Activated CD4-positive, alpha-beta T cell treated with anti-CD3 and anti-CD28 coated beads, Interleukin-2, amount 10 ng/mL, durations not matched to agents 7 days and 5 days (primary cell): ENCODE measurements at regions not wholly inside any gene's neighbourhood (a gene's known extent, or its start where the extent isn't known, plus 50 kb on each side); places are given as distances from the start of the nearest gene placed in this dataset.

ENCODE experiments used
- CTCF ChIA-PET: fragments of 350-600 bp; sonication (Branson Sonifier 250); formaldehyde crosslinking; loops from one replicate; lab custom pipeline; 2021; ENCODE audit warnings: antibody characterized with exemption; lab: Charles Lee
- POLR2A ChIA-PET: fragments of 350-600 bp; sonication (Branson Sonifier 250); formaldehyde crosslinking; loops from one replicate; lab custom pipeline; 2021; ENCODE audit warnings: antibody characterized with exemption; lab: Charles Lee
- DNase-seq: peaks from one replicate; pipeline ENCODE4 v3.0.0-alpha.2; 2020
- H3K27ac Mint-ChIP-seq: one replicate; pipeline ENCODE4 v1.8.0; 2021; ENCODE audit warnings: mild to moderate bottlenecking, moderate library complexity, mixed read lengths
- H3K27me3 Mint-ChIP-seq: one replicate; pipeline ENCODE4 v1.8.0; 2021; ENCODE audit warnings: mixed read lengths
- H3K36me3 Mint-ChIP-seq: one replicate; pipeline ENCODE4 v1.8.0; 2021; ENCODE audit warnings: low read depth, mixed read lengths
- H3K4me1 Mint-ChIP-seq: one replicate; pipeline ENCODE4 v1.8.0; 2021; ENCODE audit warnings: mixed read lengths
- H3K4me3 Mint-ChIP-seq: one replicate; pipeline ENCODE4 v1.8.0; 2021; ENCODE audit warnings: mild to moderate bottlenecking, moderate library complexity, mixed read lengths
- H3K9me3 Mint-ChIP-seq: one replicate; pipeline ENCODE4 v1.8.0; 2021; ENCODE audit warnings: mixed read lengths

DNA sequence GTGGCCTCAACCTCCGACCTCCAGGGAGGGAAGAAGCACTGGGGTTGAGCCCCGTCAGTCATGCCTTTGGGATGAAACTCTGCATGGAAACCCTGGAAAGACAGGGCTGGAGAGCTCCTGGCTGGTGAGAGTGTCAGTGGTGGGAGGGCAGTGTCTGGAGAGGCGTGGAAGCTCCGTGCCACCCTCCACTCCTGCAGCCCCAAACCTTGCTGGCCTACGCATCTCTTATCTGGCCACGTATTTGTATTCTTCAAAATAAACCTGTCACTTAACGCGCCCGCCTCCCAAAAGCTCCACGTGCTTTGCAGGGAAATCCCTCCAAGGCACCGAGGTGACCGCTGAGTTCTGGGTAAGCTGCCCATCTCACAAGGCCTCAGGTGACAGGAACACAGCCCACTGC, 84.3 kb downstream of the TEX29 start:
- Mint-ChIP-seq H3K4me1 (no peaks in the 10 kb centered on the region), H3K4me3 (no peak overlapping the region), H3K36me3 (no peaks in the 10 kb centered on the region), H3K9me3 (no peaks in the 10 kb centered on the region), H3K27me3 (peaks cover under 1% of the 10 kb centered on the region), H3K27ac (no peak overlapping the region)
- ChIA-PET CTCF (no interaction called here), POLR2A (no interaction called here)
- no peak for DNase-seq

DNA sequence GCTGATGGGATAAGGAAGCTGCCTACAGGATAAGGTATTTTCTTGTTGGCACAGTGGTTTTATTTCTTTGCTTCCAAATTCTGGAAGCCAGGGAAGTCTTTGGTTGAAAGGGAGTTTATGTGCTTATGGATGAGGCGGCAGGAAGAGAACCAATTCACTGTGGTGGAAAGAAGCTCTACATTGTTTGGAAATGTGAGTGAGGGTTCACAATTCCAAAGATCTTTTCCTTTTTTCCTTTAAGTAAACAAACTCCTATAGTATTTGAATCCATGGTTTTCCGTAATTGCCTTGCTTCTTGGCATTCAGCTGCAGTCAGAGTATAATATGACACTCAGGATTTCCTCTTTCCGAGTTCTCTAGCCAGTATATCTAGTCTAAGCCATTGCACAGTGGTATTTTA, 86.2 kb downstream of the TEX29 start:
- Mint-ChIP-seq H3K27me3 (peaks cover 10% of the 10 kb centered on the region), H3K4me1 (no peaks in the 10 kb centered on the region), H3K36me3 (no peaks in the 10 kb centered on the region), H3K9me3 (no peaks in the 10 kb centered on the region), H3K4me3 (no peak overlapping the region), H3K27ac (no peak overlapping the region)
- POLR2A ChIA-PET, result no interaction called here
- no peak for DNase-seq
- CTCF ChIA-PET, result interaction anchor here (0.9 kb wide), 1 partner anchor 9 kb away, joined by 3 read pairs; no protein-coding TSS in a partner anchor

DNA sequence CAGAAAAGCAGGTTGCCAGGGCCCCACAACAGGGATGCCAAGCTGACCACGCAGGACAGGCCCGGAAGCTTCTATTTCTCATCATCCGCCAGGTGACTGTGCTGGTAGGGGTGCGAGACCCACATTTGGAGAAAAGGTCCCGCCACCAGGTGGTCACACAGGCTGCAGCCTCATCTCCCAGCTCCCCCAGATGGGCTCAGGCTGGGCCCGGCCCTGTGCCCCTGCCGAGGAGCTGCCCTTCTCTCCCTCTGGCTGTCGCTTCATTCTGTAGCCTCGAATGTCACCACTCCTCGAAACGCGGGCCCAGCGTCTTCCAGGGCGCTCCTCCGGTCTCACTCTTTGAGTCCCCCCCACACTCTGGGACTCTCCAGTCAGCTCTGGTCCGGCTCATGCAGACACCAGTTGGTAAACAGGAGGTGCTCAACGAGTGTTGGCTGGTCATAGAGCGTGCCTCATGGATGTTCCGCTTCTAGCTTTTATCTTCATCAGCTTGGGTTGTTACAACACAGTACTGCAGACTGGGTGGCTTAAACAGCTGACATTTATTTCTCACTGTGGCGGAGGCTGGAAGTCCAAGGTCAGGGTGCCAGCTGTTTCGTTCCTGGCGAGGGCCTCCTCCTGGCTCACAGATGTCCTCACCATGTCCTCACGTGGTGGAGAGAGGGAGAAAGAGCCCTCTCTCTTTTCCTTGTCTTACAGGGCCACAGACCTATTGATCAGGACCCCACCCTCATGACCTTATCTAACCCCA, 87.1 kb downstream of the TEX29 start:
- Mint-ChIP-seq H3K4me1 (no peaks in the 10 kb centered on the region), H3K9me3 (no peaks in the 10 kb centered on the region), H3K27me3 (peaks cover 20% of the 10 kb centered on the region), H3K36me3 (no peaks in the 10 kb centered on the region), H3K27ac (no peak overlapping the region), H3K4me3 (no peak overlapping the region)
- CTCF ChIA-PET, result interaction anchor here (0.9 to 1.0 kb wide), 2 partner anchors 9 to 32 kb away, joined by 3 to 4 read pairs; no protein-coding TSS in a partner anchor
- POLR2A ChIA-PET, result no interaction called here
- no peak for DNase-seq

DNA sequence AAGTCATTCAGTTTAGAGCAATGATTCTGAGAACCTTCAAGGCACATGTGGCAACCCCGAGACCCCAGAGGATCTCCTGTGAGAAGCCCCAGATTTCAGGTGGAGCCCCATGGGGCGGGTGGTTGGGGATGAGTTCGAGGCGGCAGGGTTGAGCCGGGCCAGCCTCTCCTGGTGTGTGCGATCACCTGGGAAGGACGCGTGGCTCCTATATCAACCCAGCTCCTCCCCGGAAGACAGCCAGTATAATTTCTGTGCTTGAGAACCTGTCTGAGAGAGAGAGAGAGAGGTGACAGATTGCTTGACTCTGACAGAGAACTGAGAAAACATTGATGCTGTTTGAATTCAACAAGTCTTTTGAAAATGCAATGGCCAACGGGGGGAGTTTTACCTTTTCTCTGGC, 89.0 kb downstream of the TEX29 start:
- CTCF ChIA-PET, result interaction anchor here (1.1 kb wide), 1 partner anchor 10 kb away, joined by 3 read pairs; no protein-coding TSS in a partner anchor
- no peaks in the 10 kb centered on the region for H3K9me3 Mint-ChIP-seq
- POLR2A ChIA-PET, result no interaction called here
- no peak for DNase-seq
- H3K27ac Mint-ChIP-seq, result no peak overlapping the region
- H3K36me3 Mint-ChIP-seq, result no peaks in the 10 kb centered on the region
- H3K4me1 Mint-ChIP-seq, result no peaks in the 10 kb centered on the region
- H3K27me3 Mint-ChIP-seq, result peaks cover 28% of the 10 kb centered on the region
- H3K4me3 Mint-ChIP-seq, result no peak overlapping the region

DNA sequence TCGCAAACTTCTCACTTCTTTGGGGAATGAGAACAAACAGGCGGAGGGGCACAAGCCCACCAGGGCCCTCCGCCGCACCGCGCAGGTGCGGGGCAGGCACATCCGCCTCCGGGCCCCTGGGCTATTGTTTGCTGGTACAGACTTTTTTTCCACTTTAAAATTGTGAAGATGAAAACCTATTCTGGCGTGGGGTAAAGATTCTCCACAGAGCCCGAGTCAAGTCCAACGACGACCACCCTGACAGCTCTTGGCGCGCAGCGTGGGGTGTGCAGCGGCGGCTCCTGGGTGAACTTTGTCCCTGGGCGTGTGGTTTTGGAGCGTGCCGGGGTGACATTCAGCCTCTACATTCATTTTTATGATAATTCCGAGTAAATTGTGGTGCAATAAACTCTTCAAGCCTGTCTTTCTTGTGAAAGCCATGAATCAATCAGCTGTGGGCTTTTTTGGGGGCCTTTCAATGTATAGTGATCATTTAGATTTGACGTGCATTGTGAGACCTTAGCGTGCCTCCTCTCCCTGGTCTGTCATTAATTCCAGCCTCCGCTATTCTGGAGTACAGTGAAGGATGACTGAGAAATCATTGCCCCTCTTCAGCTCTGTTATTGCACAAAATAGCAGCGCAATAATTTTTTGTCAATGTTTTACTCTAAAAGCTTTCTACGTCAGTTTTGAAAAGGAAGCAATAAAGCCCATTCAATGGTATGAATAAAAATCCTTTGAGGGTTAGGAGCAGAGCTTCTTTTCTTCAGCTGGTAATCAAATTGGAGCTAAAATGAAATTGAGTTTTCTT, 90.0 kb downstream of the TEX29 start:
- ChIA-PET CTCF (interaction anchor here (0.6 kb wide), 1 partner anchor 16 kb away, joined by 3 read pairs; no protein-coding TSS in a partner anchor), POLR2A (no interaction called here)
- Mint-ChIP-seq H3K9me3 (no peaks in the 10 kb centered on the region), H3K27me3 (peaks cover 28% of the 10 kb centered on the region), H3K4me3 (no peak overlapping the region), H3K4me1 (no peaks in the 10 kb centered on the region), H3K27ac (no peak overlapping the region), H3K36me3 (no peaks in the 10 kb centered on the region)
- DNase-seq, result no peak

DNA sequence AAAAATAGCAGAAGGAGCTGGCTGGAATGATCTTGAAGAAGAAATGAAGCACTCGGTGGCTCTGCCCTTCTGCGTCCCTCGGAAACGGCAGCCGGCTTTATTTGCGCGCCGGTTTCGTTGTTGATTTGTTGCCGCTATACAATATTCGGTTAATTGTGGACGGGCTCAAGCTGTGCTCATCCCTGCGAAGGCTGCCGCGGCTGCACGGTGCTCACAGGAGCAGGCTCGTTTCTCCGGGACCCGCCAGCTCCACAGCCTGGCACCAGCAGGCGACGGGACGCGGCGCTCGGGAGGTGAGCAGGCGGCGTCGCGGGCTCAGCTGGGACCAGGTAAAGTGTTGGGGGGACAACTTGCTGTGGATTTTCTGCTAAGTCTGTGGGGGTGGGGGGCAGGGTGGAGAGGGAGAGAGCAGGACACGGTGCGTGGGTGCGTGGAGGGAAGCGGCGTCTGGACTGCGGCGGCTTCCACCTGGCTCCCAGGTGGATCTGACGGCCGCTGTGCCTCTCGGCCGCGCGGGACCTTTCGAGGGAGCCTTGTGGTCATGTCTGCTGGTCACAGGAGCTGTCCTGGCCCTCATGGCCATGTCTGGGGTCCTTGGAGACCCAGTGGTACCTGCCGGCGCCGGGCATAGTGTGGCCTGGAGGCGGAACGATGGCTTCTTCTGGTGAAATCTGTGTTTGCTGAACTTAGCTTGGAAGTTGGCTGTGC, 90.9 kb downstream of the TEX29 start:
- no peaks in the 10 kb centered on the region for H3K36me3 Mint-ChIP-seq
- H3K27ac Mint-ChIP-seq, result no peak overlapping the region

DNA sequence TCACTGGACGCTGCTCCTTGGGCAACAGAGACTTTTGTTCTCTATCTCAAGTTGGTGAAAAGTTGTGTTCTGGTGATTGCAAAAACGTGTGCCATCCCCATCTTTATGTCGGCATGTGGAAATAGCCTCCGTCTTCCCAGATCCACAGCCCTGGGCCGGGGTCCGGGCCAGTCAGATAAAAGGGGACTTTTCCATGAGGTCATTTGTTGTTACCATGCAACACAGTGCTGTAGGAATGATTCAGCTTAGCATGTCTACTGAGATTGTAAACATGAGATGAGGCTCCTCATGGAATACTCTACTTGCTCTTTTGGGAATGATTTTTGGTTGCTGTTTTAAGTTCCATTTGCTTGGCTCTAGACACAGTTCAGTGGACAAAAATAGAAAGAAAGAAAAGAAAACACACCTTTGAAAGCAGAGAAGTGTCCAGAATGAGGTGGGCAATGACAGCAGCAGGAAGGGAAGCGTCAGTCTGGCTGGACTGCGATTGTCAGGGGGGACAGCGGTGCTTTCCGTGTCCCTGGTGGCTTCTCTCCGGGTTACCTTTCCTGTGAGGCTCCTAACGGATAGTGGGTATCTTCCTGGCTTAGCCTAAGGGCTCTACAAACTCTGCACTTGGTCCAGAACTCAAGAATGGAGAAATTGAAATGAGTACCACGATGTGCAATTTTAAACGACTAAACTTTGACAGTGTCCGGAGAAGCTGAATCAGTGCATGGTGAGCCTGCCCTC, 91.6 kb downstream of the TEX29 start:
- POLR2A ChIA-PET, result no interaction called here
- no peaks in the 10 kb centered on the region for H3K36me3 Mint-ChIP-seq
- no peak overlapping the region for H3K4me3 Mint-ChIP-seq
- CTCF ChIA-PET, result no interaction called here
- peaks cover 28% of the 10 kb centered on the region for H3K27me3 Mint-ChIP-seq
- H3K27ac Mint-ChIP-seq, result no peak overlapping the region
- H3K4me1 Mint-ChIP-seq, result no peaks in the 10 kb centered on the region
- H3K9me3 Mint-ChIP-seq, result no peaks in the 10 kb centered on the region
- no peak for DNase-seq

More for the DNA sequence above, 90.9 kb downstream of the TEX29 start:
- Mint-ChIP-seq H3K27me3 (peaks cover 28% of the 10 kb centered on the region), H3K4me3 (no peak overlapping the region), H3K9me3 (no peaks in the 10 kb centered on the region), H3K4me1 (no peaks in the 10 kb centered on the region)
- CTCF ChIA-PET, result interaction anchor here (0.6 kb wide), 1 partner anchor 15 kb away, joined by 3 read pairs; no protein-coding TSS in a partner anchor
- POLR2A ChIA-PET, result no interaction called here
- DNase-seq, result no peak

DNA sequence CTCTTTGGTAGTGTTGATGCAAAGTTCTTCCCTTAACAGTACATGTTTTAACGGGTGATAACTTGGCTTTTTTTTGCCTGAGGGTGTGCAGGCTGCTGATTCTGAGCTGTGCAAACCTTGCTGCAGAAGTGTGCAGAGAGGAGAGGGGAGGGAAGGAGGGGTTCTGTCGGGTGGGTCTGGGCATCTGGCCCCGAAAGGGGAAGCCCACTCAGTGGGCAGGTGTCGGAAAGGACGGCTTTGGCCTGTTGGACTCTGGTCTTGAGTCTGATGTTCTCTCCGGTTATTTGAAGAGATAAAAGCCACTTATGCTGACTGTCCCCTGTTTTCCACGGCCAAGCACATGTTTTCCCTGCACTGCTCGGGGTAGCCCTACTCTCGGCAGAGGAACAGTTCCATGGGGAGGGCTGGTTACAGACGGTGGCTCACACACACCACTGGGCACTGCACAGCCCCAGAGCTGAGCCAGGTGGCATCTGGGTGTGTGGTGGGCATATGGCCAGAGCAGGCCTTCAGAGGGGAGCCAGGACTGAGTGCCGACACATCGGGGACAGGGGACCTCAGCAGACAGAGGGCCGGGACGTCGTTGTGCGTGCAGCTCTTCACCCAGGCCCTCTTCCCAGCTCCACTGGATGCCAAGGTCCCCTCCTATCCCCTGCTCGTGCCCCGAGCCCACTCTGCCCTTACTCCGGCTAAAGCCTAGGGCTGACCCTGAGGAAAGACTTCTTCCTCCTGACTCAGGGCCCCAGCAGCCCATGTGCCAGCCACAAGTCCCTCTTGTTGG, 93.2 kb downstream of the TEX29 start:
- Mint-ChIP-seq H3K27ac (no peak overlapping the region), H3K36me3 (no peaks in the 10 kb centered on the region), H3K4me1 (no peaks in the 10 kb centered on the region), H3K9me3 (no peaks in the 10 kb centered on the region), H3K27me3 (peaks cover 28% of the 10 kb centered on the region), H3K4me3 (no peak overlapping the region)
- ChIA-PET POLR2A (no interaction called here), CTCF (no interaction called here)
- DNase-seq, result no peak

DNA sequence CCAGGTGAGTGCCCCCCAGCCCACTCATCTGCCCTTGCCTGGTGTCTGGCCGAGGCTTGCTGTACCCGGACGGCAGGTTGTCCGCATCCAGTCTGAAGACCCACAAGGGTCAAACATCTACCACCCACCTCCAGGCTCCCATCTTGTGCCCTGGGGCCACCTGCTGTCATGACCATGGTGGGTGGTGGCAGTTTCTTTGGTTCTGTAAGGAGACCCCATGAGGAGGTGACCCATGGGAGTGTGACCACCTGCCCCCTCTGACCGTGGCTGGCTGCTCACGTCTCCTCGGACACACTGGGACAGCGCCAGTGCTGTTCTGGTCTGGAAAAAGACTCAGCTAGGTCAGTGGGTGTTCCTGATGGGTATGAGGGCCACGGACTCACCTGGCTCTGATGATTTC, 93.9 kb downstream of the TEX29 start:
- H3K4me1 Mint-ChIP-seq, result no peaks in the 10 kb centered on the region
- H3K36me3 Mint-ChIP-seq, result no peaks in the 10 kb centered on the region
- CTCF ChIA-PET, result interaction anchor here (1.0 kb wide), 1 partner anchor 14 kb away, joined by 3 read pairs; no protein-coding TSS in a partner anchor
- POLR2A ChIA-PET, result no interaction called here
- DNase-seq, result no peak
- peaks cover 28% of the 10 kb centered on the region for H3K27me3 Mint-ChIP-seq
- no peak overlapping the region for H3K27ac Mint-ChIP-seq
- H3K4me3 Mint-ChIP-seq, result no peak overlapping the region
- H3K9me3 Mint-ChIP-seq, result no peaks in the 10 kb centered on the region

DNA sequence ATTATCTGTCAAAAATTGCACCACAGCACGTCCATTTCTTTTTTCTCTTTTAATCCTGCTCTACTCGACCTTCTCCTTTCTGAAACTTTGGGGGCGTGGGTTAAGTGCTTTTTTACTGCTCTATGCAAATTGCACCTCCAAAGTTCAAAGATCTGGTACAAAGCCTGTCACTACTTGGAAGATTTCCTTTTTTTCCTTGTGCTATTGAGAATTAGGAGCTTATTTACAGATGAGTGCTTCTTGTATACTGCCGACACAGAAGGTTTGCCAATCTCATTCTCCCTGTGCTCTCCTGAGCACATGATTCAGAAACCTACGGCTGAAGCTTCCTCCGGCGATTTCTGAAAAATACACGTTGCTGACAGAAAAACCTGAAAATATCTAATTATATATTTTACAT, 94.8 kb downstream of the TEX29 start:
- DNase-seq, result no peak
- Mint-ChIP-seq H3K9me3 (no peaks in the 10 kb centered on the region), H3K4me3 (no peak overlapping the region), H3K36me3 (no peaks in the 10 kb centered on the region), H3K4me1 (no peaks in the 10 kb centered on the region), H3K27me3 (peaks cover 25% of the 10 kb centered on the region), H3K27ac (no peak overlapping the region)
- ChIA-PET CTCF (interaction anchor here (1.0 kb wide), 1 partner anchor 13 kb away, joined by 3 read pairs; no protein-coding TSS in a partner anchor), POLR2A (no interaction called here)

DNA sequence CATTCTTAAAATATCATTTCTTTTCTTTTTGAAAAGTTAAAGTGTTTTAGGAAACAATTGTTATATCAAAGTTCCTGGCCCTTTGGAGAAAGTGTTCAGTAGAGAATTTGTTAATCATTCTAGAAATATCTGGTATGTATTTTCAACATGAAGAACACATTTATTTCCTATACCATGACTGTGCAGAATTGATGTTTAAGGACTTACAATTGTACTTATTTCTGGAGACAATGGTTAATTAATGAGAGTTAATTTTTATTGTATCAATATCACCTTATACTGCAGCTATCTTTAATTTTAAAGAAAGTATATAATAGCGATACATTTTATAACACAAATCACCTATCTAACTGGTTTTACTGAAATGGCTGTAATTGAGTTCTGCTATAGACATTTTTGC, 95.3 kb downstream of the TEX29 start:
- H3K4me3 Mint-ChIP-seq, result no peak overlapping the region
- no peaks in the 10 kb centered on the region for H3K9me3 Mint-ChIP-seq
- H3K27ac Mint-ChIP-seq, result no peak overlapping the region
- DNase-seq, result no peak
- H3K36me3 Mint-ChIP-seq, result no peaks in the 10 kb centered on the region
- no peaks in the 10 kb centered on the region for H3K4me1 Mint-ChIP-seq
- ChIA-PET CTCF (no interaction called here), POLR2A (no interaction called here)
- H3K27me3 Mint-ChIP-seq, result peaks cover 20% of the 10 kb centered on the region

DNA sequence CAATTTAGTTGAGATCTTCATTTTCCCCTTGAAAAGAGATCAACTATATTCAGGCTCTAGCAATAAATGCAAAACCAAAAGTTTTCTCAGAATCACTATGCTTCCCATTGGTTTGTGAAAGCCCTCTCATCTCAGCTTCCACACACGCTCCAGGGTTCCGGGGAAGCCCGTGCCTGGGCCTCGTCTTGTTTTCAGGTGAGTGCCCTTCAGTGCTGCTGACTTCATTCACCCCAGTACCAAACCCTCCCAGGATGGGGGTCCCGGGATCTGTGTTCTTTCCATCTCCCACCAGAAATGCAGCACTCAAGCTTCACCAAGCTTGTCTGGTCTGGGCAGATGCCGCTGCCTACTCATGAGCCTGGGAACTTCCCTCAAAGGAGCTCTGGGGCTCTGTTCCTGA, 97.7 kb downstream of the TEX29 start:
- no peak overlapping the region for H3K27ac Mint-ChIP-seq
- H3K27me3 Mint-ChIP-seq, result peaks cover 4% of the 10 kb centered on the region
- no peak overlapping the region for H3K4me3 Mint-ChIP-seq
- no peaks in the 10 kb centered on the region for H3K4me1 Mint-ChIP-seq
- ChIA-PET POLR2A (no interaction called here), CTCF (no interaction called here)
- no peaks in the 10 kb centered on the region for H3K36me3 Mint-ChIP-seq
- no peaks in the 10 kb centered on the region for H3K9me3 Mint-ChIP-seq
- no peak for DNase-seq
